ENCODE measurements at regions not wholly inside any gene's neighbourhood (a gene's known extent, or its start where the extent isn't known, plus 50 kb on each side); places are given as distances from the start of the nearest gene placed in this dataset.

GRCh38 chr18:6644836-6645627 is 84.5 kb upstream of the ARHGAP28 start:
- TF ChIP-seq CTCF (IDR thresholded peaks at IDR 0.05), result no peak
- no peak overlapping the region for H2AFZ ChIP-seq (ENCODE audit: insufficient read depth, low read depth, low read length, poor library complexity, severe bottlenecking)
- peaks cover 0 to 9% (median 5%) of the 10 kb centered on the region in 7 donors for H3K9me3 Mint-ChIP-seq
- no peaks in the 10 kb centered on the region for H3K36me3 ChIP-seq (replicated peaks in 1 of 2; ENCODE audit: control insufficient read depth in 1 of 2, insufficient read depth in 2 of 2, low read length in 2 of 2)
- no peak overlapping the region for H3K4me3 ChIP-seq (replicated peaks in 1 of 3; ENCODE audit: low read depth in 2 of 3, low read length in 3 of 3)
- H3K27ac Mint-ChIP-seq, result no peak overlapping the region
- no peaks in the 10 kb centered on the region for H3K36me3 Mint-ChIP-seq
- no peaks in the 10 kb centered on the region for H3K4me1 ChIP-seq (ENCODE audit: control insufficient read depth in 1 of 2, insufficient read depth in 2 of 2, low read length in 2 of 2)
- H3K27me3 ChIP-seq (ENCODE audit: control insufficient read depth in 2 of 2, insufficient read depth in 2 of 2, low read length in 2 of 2), result no peaks in the 10 kb centered on the region
- H3K27ac ChIP-seq (ENCODE audit: low read depth in 1 of 2, low read length in 2 of 2), result no peak overlapping the region
- no peaks in the 10 kb centered on the region for H3K4me1 Mint-ChIP-seq
- H4K20me1 ChIP-seq (ENCODE audit: insufficient read depth, low read length), result no peaks in the 10 kb centered on the region
- no peak for DNase-seq
- H3K4me3 Mint-ChIP-seq, result no peak overlapping the region
- H3K9ac ChIP-seq (ENCODE audit: insufficient read depth, low read length, poor library complexity, severe bottlenecking), result no peak overlapping the region
- intact Hi-C loops (cut with micrococcal nuclease), result no loop called here
- 40% methylated on average over 1 of the region's 10 CpGs for WGBS (ENCODE audit: insufficient coverage)
- no peaks in the 10 kb centered on the region for H3K79me2 ChIP-seq (ENCODE audit: insufficient read depth, low read length)
- no peaks in the 10 kb centered on the region for H3K27me3 Mint-ChIP-seq (ENCODE audit: low read depth in 3 of 3)
- H3K9me3 ChIP-seq (replicated peaks in 1 of 2; ENCODE audit: control insufficient read depth in 1 of 2, insufficient read depth in 1 of 2, low read length in 2 of 2), result no peaks in the 10 kb centered on the region
- H3K4me2 ChIP-seq (replicated peaks; ENCODE audit: extremely low read depth, low read length, poor library complexity, severe bottlenecking), result no peak overlapping the region

- Mint-ChIP-seq H3K4me3 (no peak overlapping the region), H3K4me1 (no peaks in the 10 kb centered on the region), H3K27me3 (ENCODE audit: low read depth in 3 of 3) (no peaks in the 10 kb centered on the region), H3K27ac (peak overlapping the region in 1 of 7 donors; percentile 57), H3K36me3 (no peaks in the 10 kb centered on the region), H3K9me3 (peaks cover under 1 to 11% (median 8%) of the 10 kb centered on the region in 7 donors)
- Histone ChIP-seq H4K20me1 (ENCODE audit: insufficient read depth, low read length) (no peaks in the 10 kb centered on the region), H3K27ac (ENCODE audit: low read depth in 1 of 2, low read length in 2 of 2) (no peak overlapping the region), H3K4me2 (replicated peaks; ENCODE audit: extremely low read depth, low read length, poor library complexity, severe bottlenecking) (no peak overlapping the region), H3K27me3 (ENCODE audit: control insufficient read depth in 2 of 2, insufficient read depth in 2 of 2, low read length in 2 of 2) (no peaks in the 10 kb centered on the region), H3K36me3 (replicated peaks in 1 of 2; ENCODE audit: control insufficient read depth in 1 of 2, insufficient read depth in 2 of 2, low read length in 2 of 2) (no peaks in the 10 kb centered on the region), H3K4me1 (ENCODE audit: control insufficient read depth in 1 of 2, insufficient read depth in 2 of 2, low read length in 2 of 2) (no peaks in the 10 kb centered on the region), H3K4me3 (replicated peaks in 1 of 3; ENCODE audit: low read depth in 2 of 3, low read length in 3 of 3) (no peak overlapping the region), H3K79me2 (ENCODE audit: insufficient read depth, low read length) (no peaks in the 10 kb centered on the region), H3K9ac (ENCODE audit: insufficient read depth, low read length, poor library complexity, severe bottlenecking) (no peak overlapping the region), H2AFZ (ENCODE audit: insufficient read depth, low read depth, low read length, poor library complexity, severe bottlenecking) (no peak overlapping the region), H3K9me3 (replicated peaks in 1 of 2; ENCODE audit: control insufficient read depth in 1 of 2, insufficient read depth in 1 of 2, low read length in 2 of 2) (no peaks in the 10 kb centered on the region)
- no peak for TF ChIP-seq CTCF (IDR thresholded peaks at IDR 0.05)
- DNase-seq, result no peak
- 59% methylated on average over 5 of the region's 5 CpGs for WGBS (ENCODE audit: insufficient coverage)
- intact Hi-C loops (cut with micrococcal nuclease), result no loop called here
These were observed 82.7 kb upstream of the ARHGAP28 start for GRCh38 chr18:6646801-6647200.

Measured in CD14-positive monocyte (primary cell).